Esophagus muscularis mucosa (tissue), 4 donors: ENCODE measurements at regions not wholly inside any gene's neighbourhood (a gene's known extent, or its start where the extent isn't known, plus 50 kb on each side); places are given as distances from the start of the nearest gene placed in this dataset.

ENCODE experiments used
- EP300 ChIP-seq: sonication (generic); formaldehyde crosslinking; IDR thresholded peaks from one replicate; pipeline ENCODE4 v1.6.1; 2017; ENCODE audit warnings: antibody characterized with exemption
- POLR2A ChIP-seq: fragments of 450-650 bp; IDR thresholded peaks from one replicate; pipeline ENCODE4 v1.6.1; 2017; ENCODE audit warnings: antibody characterized with exemption, moderate library complexity, mild to moderate bottlenecking, low read depth
- POLR2AphosphoS5 ChIP-seq, 2 donors: sonication (generic); formaldehyde crosslinking; IDR thresholded peaks; one replicate each; pipeline ENCODE4 v1.6.1; 2017; ENCODE audit warnings: antibody characterized with exemption in 2 of 2
- TF ChIP-seq, protein P1 (sequence below), 3 experiments: fragments of 200-600 bp in 2 of 3; fragments of 450-650 bp in 1 of 3; sonication (generic) in 2 of 3; IDR thresholded peaks; one replicate each; pipeline ENCODE4 v1.5.1; 2017 to 2019; ENCODE audit warnings: antibody characterized with exemption in 3 of 3, mild to moderate bottlenecking in 2 of 3, moderate library complexity in 1 of 3

DNA sequence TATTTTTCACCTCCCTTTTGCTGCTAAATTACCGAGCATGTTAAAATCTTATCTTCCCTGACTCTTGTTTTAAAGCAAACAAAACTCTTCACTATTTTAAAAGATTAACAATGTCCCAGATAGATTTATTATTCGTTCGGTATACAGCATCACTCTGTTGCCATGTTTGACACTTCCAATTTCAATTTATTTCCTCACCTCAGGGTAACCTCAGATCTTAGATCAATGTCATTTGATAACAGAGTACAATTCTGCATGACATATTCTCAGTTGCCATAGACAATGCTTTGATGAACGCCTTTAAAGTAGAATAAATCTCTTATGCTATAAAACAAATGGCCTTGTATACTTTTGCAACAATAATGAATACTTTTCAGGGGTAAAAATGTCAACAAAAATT lies 1078.1 kb upstream of the IGFBP7 start:
- TF ChIP-seq POLR2A (no peak), POLR2AphosphoS5 (IDR thresholded peaks at IDR 0.05) (no peak), EP300 (no peak)
- TF ChIP-seq, protein P1, sequence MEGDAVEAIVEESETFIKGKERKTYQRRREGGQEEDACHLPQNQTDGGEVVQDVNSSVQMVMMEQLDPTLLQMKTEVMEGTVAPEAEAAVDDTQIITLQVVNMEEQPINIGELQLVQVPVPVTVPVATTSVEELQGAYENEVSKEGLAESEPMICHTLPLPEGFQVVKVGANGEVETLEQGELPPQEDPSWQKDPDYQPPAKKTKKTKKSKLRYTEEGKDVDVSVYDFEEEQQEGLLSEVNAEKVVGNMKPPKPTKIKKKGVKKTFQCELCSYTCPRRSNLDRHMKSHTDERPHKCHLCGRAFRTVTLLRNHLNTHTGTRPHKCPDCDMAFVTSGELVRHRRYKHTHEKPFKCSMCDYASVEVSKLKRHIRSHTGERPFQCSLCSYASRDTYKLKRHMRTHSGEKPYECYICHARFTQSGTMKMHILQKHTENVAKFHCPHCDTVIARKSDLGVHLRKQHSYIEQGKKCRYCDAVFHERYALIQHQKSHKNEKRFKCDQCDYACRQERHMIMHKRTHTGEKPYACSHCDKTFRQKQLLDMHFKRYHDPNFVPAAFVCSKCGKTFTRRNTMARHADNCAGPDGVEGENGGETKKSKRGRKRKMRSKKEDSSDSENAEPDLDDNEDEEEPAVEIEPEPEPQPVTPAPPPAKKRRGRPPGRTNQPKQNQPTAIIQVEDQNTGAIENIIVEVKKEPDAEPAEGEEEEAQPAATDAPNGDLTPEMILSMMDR (IDR thresholded peaks at IDR 0.05), result no peak
